ENCODE measurements at regions not wholly inside any gene's neighbourhood (a gene's known extent, or its start where the extent isn't known, plus 50 kb on each side); places are given as distances from the start of the nearest gene placed in this dataset.
"Not testable (repeated sequence)": the region's sequence is repeated elsewhere in the genome, so short reads cannot be mapped to it uniquely, and the experiment has no call there.

DNA sequence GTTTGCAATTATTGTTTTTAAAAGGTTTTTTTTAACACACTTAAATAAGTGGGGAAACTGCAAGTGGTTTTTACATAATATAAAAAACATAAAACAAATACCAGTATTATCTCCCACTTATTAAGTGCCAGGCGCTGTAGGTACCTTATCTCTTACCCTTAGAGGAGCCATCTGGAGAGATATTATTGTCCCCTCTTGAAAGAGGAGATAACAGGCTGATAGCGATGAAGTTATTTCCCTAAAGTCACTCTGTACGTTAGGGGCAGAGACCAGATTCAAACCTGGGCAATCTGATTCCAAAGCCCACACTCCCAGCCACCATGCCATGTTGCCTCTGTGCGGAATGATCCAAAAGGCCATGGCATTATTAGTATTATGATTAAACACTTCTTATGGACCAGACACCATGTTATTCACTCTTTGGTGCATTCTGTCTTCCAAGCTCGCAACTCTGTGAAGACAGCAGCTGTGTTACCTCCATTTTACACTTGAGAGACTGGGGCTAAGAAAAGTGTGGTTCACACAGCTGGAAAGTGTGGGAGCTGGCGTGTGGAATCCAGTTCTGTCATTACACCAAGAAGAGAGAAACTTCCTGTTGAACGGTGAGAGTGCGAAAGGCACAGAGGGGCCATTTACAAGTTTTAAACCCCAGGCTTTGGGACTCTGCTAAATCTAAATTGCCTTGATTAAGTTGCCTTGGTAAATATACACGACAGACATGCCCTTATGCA lies 79.9 kb upstream of the MITF start:
- intact Hi-C loops (cut with micrococcal nuclease; ENCODE audit: unreplicated experiment): no loop called here
- DNase-seq: no peak
- no peaks in the 10 kb centered on the region for H3K27me3 Mint-ChIP-seq (ENCODE audit: insufficient read depth, unreplicated experiment)
- TF ChIP-seq, protein P1, sequence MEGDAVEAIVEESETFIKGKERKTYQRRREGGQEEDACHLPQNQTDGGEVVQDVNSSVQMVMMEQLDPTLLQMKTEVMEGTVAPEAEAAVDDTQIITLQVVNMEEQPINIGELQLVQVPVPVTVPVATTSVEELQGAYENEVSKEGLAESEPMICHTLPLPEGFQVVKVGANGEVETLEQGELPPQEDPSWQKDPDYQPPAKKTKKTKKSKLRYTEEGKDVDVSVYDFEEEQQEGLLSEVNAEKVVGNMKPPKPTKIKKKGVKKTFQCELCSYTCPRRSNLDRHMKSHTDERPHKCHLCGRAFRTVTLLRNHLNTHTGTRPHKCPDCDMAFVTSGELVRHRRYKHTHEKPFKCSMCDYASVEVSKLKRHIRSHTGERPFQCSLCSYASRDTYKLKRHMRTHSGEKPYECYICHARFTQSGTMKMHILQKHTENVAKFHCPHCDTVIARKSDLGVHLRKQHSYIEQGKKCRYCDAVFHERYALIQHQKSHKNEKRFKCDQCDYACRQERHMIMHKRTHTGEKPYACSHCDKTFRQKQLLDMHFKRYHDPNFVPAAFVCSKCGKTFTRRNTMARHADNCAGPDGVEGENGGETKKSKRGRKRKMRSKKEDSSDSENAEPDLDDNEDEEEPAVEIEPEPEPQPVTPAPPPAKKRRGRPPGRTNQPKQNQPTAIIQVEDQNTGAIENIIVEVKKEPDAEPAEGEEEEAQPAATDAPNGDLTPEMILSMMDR (IDR thresholded peaks at IDR 0.05; ENCODE audit: insufficient read depth in 1 of 2, low read depth in 1 of 2, low read length in 1 of 2, severe bottlenecking in 1 of 2, unreplicated experiment in 1 of 2): no peak
- Histone ChIP-seq H3K4me3 (ENCODE audit: low read depth, low read length) (no peak overlapping the region), H3K4me1 (no peaks in the 10 kb centered on the region), H3K36me3 (ENCODE audit: control insufficient read depth, insufficient read depth, low read length) (no peaks in the 10 kb centered on the region), H3K27me3 (replicated peaks; ENCODE audit: control insufficient read depth, insufficient read depth, low read length) (no peaks in the 10 kb centered on the region), H3K9me3 (peaks cover 3% of the 10 kb centered on the region; the same call in 1 of the 2 replicates)
- H3K9me3 Mint-ChIP-seq (ENCODE audit: unreplicated experiment): no peaks in the 10 kb centered on the region
- H3K36me3 Mint-ChIP-seq (ENCODE audit: insufficient read depth, unreplicated experiment): no peaks in the 10 kb centered on the region
- no TSS peak for BruUV-seq (replicated peaks)
- H3K4me3 Mint-ChIP-seq (ENCODE audit: unreplicated experiment): no peak overlapping the region
- CTCF ChIA-PET: interaction anchor here (0.7 kb wide), 1 partner anchor 672 kb away, joined by 3 read pairs; no protein-coding TSS in a partner anchor
- H3K27ac Mint-ChIP-seq (ENCODE audit: unreplicated experiment): no peak overlapping the region
- H3K4me1 Mint-ChIP-seq (ENCODE audit: low read depth, unreplicated experiment): no peaks in the 10 kb centered on the region
- POLR2A ChIA-PET: no interaction called here

DNA sequence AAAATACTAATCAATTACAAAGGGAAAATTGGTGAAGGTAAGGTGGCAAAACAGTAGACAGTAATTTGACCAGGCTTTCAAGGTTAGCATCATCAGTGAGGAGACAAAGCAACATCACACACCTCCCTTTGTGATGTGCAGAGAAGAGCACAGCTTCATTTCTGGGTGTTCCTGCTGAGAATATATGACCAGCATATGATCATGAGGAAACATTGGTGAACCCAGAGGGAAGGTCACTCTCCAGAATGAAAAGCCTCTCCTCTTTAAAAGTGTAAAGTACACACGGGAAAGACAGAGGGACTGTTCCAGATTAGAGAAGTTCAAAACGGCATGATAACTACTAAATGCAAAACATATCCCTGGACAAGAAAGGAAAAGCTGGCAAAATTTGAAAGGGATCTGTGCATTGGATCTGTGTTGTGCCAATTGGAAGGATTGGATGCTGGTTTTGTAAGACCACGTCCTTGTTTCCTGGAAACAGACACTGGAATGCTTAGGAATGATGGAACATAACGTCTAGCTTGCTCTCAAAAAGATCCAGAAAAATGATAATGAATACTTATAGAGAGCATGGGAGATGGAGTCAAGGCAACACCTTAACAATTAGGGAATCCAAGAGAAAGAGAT lies 80.6 kb upstream of the MITF start:
- no peaks in the 10 kb centered on the region for H3K27me3 Mint-ChIP-seq (ENCODE audit: insufficient read depth, unreplicated experiment)
- Histone ChIP-seq H3K4me3 (ENCODE audit: low read depth, low read length) (no peak overlapping the region), H3K4me1 (no peaks in the 10 kb centered on the region), H3K27me3 (replicated peaks; ENCODE audit: control insufficient read depth, insufficient read depth, low read length) (no peaks in the 10 kb centered on the region), H3K36me3 (ENCODE audit: control insufficient read depth, insufficient read depth, low read length) (no peaks in the 10 kb centered on the region), H3K9me3 (peaks cover 3% of the 10 kb centered on the region; the same call in 1 of the 2 replicates)
- no peaks in the 10 kb centered on the region for H3K9me3 Mint-ChIP-seq (ENCODE audit: unreplicated experiment)
- BruUV-seq (replicated peaks): no TSS peak
- DNase-seq: no peak
- no peak overlapping the region for H3K4me3 Mint-ChIP-seq (ENCODE audit: unreplicated experiment)
- no peaks in the 10 kb centered on the region for H3K4me1 Mint-ChIP-seq (ENCODE audit: low read depth, unreplicated experiment)
- no peaks in the 10 kb centered on the region for H3K36me3 Mint-ChIP-seq (ENCODE audit: insufficient read depth, unreplicated experiment)
- TF ChIP-seq, protein P1 (IDR thresholded peaks at IDR 0.05; ENCODE audit: insufficient read depth in 1 of 2, low read depth in 1 of 2, low read length in 1 of 2, severe bottlenecking in 1 of 2, unreplicated experiment in 1 of 2): no peak
- H3K27ac Mint-ChIP-seq (ENCODE audit: unreplicated experiment): no peak overlapping the region
- ChIA-PET POLR2A (no interaction called here), CTCF (interaction anchor here (0.7 kb wide), 1 partner anchor 671 kb away, joined by 3 read pairs; no protein-coding TSS in a partner anchor)
- intact Hi-C loops (cut with micrococcal nuclease; ENCODE audit: unreplicated experiment): no loop called here

DNA sequence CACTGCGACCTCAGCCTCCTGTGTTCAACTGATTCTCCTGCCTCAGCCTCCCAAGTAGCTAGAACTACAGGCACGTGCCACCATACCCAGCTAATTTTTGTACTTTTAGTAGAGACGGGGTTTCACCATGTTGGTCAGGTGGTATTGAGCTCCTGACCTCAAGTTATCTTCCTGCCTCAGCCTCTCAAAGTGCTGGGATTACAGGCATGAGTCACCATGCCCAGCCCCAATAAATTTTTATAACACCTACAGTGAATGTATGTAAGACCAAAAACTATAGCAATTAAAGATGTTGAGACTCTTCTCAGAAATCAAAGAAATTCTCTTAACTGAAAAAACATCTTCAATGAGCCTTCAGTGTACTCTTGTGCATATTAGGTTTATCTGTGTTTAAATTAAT lies 82.2 kb upstream of the MITF start:
- H3K4me1 Mint-ChIP-seq (ENCODE audit: low read depth, unreplicated experiment); intact Hi-C loops (cut with micrococcal nuclease; ENCODE audit: unreplicated experiment); H3K27ac Mint-ChIP-seq (ENCODE audit: unreplicated experiment); POLR2A ChIA-PET; H3K27me3 Mint-ChIP-seq (ENCODE audit: insufficient read depth, unreplicated experiment); BruUV-seq (replicated peaks); H3K27me3 ChIP-seq (replicated peaks; ENCODE audit: control insufficient read depth, insufficient read depth, low read length); CTCF ChIA-PET; H3K4me3 Mint-ChIP-seq (ENCODE audit: unreplicated experiment); DNase-seq; H3K36me3 Mint-ChIP-seq (ENCODE audit: insufficient read depth, unreplicated experiment); H3K36me3 ChIP-seq (ENCODE audit: control insufficient read depth, insufficient read depth, low read length); H3K9me3 ChIP-seq; H3K4me3 ChIP-seq (ENCODE audit: low read depth, low read length); H3K9me3 Mint-ChIP-seq (ENCODE audit: unreplicated experiment); H3K4me1 ChIP-seq: not testable (repeated sequence)
